ENCODE measurements at regions not wholly inside any gene's neighbourhood (a gene's known extent, or its start where the extent isn't known, plus 50 kb on each side); places are given as distances from the start of the nearest gene placed in this dataset.

DNA sequence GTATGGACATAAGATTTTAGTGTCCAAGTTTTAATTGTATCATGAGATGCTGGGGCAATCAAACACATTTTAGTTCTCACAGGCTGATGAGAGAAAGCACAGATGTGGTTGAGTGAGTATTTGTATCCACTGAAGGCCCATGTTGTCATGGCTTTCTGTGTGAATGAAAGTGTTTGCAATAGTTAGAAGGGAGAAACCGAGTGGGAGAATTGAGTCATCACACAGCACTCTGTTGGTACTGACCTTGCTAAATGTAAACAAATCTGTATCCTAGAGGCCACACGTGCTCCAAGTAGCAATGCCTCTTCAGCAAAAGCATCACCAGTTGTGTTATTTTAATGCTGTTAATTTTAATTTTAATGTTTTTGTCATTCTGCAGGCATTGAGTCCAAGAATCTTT is 121.2 kb downstream of the EMX2 start:
- Histone ChIP-seq H3K4me1 (ENCODE audit: control insufficient read depth, extremely low read depth, insufficient read depth, low read length) (no peaks in the 10 kb centered on the region), H3K9me1 (replicated peaks; ENCODE audit: control insufficient read depth, extremely low read depth, insufficient read depth, low read length) (no peaks in the 10 kb centered on the region), H3K4me2 (ENCODE audit: insufficient read depth, low read length) (no peak overlapping the region), H3K9ac (replicated peaks; ENCODE audit: extremely low read depth, insufficient read depth, low read length) (no peak overlapping the region), H3K27ac (ENCODE audit: insufficient read depth, low read depth, low read length) (no peak overlapping the region), H3K36me3 (ENCODE audit: control insufficient read depth in 2 of 2, extremely low read depth in 1 of 2, insufficient read depth in 2 of 2, low read length in 2 of 2) (no peaks in the 10 kb centered on the region), H3K27me3 (ENCODE audit: control insufficient read depth in 2 of 2, insufficient read depth in 2 of 2, low read length in 2 of 2) (no peaks in the 10 kb centered on the region), H3K9me3 (replicated peaks; ENCODE audit: control insufficient read depth, insufficient read depth, low read length) (no peaks in the 10 kb centered on the region), H3K4me3 (replicated peaks in 1 of 3; ENCODE audit: insufficient read depth in 1 of 3, low read depth in 1 of 3, low read length in 3 of 3) (no peak overlapping the region), H4K20me1 (replicated peaks; ENCODE audit: control insufficient read depth, extremely low read depth, insufficient read depth, low read length) (no peaks in the 10 kb centered on the region), H3K79me2 (ENCODE audit: control insufficient read depth, insufficient read depth, low read length) (no peaks in the 10 kb centered on the region), H2AFZ (ENCODE audit: low read depth, low read length) (no peak overlapping the region)
- dilution Hi-C loops (cut with MboI; ENCODE audit: extremely low pct_ligation_motif_present, low sequenced_read_pairs), result no loop called here
- ChIA-PET POLR2A (no interaction called here), CTCF (no interaction called here)
- no TSS peak for BruUV-seq (replicated peaks)
- FAIRE-seq, result no peak
- TF ChIP-seq EZH2 (IDR thresholded peaks at IDR 0.05; ENCODE audit: borderline replicate concordance, low read depth, low read length, severe bottlenecking) (no peak), MYC (IDR thresholded peaks at IDR 0.05; ENCODE audit: low read depth, low read length) (no peak), CTCF (IDR thresholded peaks at IDR 0.05; ENCODE audit: extremely low read depth in 1 of 2, insufficient read depth in 1 of 2, low read depth in 1 of 2, low read length in 2 of 2) (no peak), FOS (IDR thresholded peaks at IDR 0.05; ENCODE audit: borderline replicate concordance, insufficient read depth, low read length) (no peak), POLR2A (IDR thresholded peaks at IDR 0.05; ENCODE audit: low read depth, low read length) (no peak), JUN (IDR thresholded peaks at IDR 0.05; ENCODE audit: borderline replicate concordance, insufficient read depth, insufficient read length, low read depth) (no peak), POLR2AphosphoS5 (IDR thresholded peaks at IDR 0.05; ENCODE audit: insufficient read depth, low read depth, low read length) (no peak), GATA2 (IDR thresholded peaks at IDR 0.05; ENCODE audit: insufficient read depth, insufficient read length, low read depth, low read length) (no peak)
- DNase-seq (ENCODE audit: low read depth, low spot score), result no peak
- intact Hi-C loops (cut with micrococcal nuclease), result no loop called here

All from endothelial cell of umbilical vein (primary cell).